RCC 7860 (cell line): ENCODE measurements at regions not wholly inside any gene's neighbourhood (a gene's known extent, or its start where the extent isn't known, plus 50 kb on each side); places are given as distances from the start of the nearest gene placed in this dataset.
"Not testable (repeated sequence)": the region's sequence is repeated elsewhere in the genome, so short reads cannot be mapped to it uniquely, and the experiment has no call there.

Experiments
- DNase-seq: peaks from one replicate; pipeline ENCODE4 v3.0.0-alpha.2; 2015; ENCODE audit warnings: low spot score
- FAIRE-seq: peaks from 2 replicates; lab custom pipeline; 2012; peaks lifted over from hg19 to GRCh38; lab: Jason Lieb, UNC

DNA sequence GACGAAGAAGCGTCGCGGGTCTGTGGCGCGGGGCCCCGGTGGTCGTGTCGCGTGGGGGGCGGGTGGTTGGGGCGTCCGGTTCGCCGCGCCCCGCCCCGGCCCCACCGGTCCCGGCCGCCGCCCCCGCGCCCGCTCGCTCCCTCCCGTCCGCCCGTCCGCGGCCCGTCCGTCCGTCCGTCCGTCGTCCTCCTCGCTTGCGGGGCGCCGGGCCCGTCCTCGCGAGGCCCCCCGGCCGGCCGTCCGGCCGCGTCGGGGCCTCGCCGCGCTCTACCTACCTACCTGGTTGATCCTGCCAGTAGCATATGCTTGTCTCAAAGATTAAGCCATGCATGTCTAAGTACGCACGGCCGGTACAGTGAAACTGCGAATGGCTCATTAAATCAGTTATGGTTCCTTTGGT is 1533.5 kb upstream of the TPTE start:
- FAIRE-seq, DNase-seq: not testable (repeated sequence)

DNA sequence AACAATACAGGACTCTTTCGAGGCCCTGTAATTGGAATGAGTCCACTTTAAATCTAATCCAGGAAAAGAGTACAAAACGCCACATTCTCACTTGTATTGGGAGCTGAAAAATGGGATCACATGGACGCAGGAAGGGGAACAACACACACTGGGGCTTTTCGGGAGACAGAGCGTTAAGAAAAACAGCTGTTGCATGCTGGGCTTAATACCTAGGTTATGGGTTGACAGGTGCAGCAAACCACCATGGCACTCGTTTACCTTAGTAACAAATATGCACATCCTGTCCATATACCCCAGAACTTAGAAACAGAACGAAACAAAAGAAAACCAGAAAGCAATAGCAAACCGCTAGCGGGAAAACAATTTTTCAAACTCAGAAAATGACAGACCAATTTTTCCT is 1532.7 kb upstream of the TPTE start:
- no peak for FAIRE-seq
- peak; percentile 2 for DNase-seq

- FAIRE-seq (no peak), DNase-seq (peak; percentile 3)
Observed at GRCh38 chr21:8989261-8989711, 1532.1 kb upstream of the TPTE start.

DNA sequence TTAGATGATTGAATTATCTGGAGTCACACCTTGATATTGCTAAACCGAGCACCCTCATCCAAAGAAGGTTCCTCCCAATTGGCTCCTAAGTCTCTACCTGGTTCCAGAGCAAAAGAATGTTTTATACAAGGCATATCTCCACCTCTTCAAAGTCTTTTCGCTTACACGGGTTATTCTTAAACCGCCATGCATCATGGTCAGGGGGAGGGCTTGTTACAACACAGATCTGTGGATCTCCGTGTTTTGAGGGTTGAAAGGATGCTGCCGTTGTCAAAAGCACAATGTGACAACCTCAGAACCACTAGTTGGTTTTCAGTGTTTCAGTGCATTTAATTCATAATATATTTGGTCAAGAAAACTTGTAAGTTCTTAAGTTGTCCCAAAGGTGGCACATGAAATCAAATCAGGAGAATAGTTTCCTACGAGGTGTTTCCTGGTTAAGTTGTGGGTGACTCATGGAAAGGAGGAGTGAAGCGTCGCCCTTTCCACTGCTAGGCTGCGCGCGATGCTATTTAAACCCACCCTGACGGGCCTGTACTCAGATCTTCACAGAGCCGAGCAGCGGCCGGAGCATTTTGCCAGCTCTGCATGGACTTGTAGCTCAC is 1531.6 kb upstream of the TPTE start:
- DNase-seq (peak; percentile 3), FAIRE-seq (no peak)

DNA sequence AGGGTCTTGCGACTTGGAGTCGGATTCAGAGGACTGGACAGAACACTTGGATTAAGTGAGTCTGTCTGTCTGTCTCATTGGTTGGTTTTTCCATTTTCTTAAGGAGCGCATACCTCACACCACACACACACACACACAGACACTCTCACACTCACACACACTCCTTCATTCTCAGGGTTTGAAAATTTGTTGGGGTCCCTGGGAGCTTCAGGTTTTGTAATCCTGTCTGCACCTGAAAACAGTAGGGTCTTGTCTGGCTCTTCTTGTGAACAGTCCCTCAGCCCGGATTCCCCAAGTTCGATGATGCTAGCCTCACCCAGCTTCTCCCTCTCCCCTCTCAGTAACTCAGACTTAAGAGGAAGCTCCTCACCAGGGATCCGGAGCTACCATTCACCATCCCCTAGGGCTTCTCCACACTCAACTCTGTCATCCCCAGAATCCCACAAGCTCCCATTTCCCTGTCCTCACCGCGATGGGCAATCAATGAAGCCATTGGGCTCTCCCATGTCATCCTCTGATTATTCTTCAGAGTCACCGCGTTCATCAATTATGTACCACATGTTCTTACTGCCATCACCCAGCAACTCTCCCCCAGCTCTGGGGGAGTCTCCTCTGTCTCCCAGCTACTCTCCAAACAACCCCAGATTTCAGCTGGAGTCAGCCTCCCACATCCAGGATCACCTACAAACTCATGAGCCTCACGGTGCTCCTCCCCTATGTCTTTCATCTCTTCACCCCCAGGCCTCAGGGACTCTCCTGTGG is 1530.9 kb upstream of the TPTE start:
- no peak for FAIRE-seq

DNA sequence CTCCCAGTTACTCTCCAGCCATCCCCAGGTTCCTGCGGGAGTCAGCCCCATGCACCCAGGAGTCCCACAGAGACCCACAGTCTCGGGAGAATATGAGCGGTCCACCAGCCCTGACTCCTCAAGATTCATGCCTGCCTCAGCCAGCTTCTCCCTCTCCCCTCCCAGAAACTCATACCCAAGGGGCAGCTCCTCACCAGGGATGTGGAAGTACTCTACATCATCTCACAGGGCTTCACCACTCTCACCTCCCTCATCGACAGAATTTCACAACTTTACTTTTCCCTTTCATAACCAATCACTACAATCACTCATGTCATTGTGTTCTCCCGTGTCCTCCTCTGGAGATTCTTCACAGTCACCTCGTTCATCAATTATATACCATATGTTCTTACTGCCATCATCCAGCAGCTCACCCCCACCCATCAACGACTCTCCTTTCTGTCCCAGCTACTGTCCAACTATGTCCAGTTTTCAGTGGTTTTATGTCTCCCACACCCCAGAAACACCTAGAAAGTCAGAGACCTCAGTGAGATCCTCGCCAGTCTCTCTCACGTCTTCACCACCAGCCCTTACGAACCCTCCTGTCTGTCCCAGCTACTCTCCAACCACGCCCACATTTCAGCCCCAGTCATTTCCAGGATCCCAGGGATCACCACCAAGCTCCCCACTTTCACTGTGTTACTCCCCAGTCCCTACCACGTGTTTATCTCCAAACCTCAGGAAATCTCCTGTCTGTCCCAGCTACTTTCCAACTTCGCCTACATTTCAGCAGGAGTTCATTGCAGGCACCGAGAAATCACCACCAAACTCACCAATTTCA is 1530.1 kb upstream of the TPTE start:
- FAIRE-seq = no peak
- peak; percentile 3 for DNase-seq

More for the DNA sequence above, 1530.9 kb upstream of the TPTE start:
- no peak for DNase-seq

DNA sequence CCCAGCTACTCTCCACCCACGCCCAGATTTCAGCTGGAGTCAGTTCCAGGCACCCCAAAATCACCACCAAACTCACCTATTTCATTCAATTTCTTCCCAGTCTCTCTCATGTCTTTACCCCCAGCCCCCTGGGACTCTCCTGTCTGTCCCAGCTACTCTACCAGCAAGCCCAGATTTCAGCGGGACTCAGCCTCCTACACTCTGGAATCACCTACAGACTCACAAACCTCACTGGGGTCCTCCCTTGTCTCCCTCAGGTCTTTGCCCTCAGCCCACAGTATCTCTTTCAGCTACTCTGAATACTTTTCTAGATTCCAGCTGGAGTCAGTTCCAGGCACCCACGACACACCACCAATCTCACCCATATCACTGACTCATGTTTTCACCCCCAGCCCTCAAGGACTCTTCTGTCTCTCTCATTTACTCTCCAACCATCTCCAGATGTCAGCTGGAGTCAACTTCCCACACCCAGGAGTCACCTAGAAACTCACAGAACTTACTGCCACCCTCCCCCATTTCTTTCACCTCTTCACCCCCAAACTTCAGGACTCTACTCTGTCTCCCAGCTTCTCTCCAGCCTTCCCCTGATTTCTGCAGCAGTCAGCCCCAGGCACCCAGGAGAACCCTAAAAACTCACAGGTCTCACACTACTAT is 1529.3 kb upstream of the TPTE start:
- FAIRE-seq (no peak), DNase-seq (peak; percentile 3)

- FAIRE-seq = no peak
- DNase-seq = peak; percentile 3
Observed at GRCh38 chr21:8992731-8993174, 1528.6 kb upstream of the TPTE start.

GRCh38 chr21:8993284-8993942 is 1528.0 kb upstream of the TPTE start:
- peak; percentile 17 for DNase-seq
- no peak for FAIRE-seq

- no peak for FAIRE-seq
- peak; percentile 4 for DNase-seq
Observed at GRCh38 chr21:8993943-8994639, 1527.3 kb upstream of the TPTE start.

DNA sequence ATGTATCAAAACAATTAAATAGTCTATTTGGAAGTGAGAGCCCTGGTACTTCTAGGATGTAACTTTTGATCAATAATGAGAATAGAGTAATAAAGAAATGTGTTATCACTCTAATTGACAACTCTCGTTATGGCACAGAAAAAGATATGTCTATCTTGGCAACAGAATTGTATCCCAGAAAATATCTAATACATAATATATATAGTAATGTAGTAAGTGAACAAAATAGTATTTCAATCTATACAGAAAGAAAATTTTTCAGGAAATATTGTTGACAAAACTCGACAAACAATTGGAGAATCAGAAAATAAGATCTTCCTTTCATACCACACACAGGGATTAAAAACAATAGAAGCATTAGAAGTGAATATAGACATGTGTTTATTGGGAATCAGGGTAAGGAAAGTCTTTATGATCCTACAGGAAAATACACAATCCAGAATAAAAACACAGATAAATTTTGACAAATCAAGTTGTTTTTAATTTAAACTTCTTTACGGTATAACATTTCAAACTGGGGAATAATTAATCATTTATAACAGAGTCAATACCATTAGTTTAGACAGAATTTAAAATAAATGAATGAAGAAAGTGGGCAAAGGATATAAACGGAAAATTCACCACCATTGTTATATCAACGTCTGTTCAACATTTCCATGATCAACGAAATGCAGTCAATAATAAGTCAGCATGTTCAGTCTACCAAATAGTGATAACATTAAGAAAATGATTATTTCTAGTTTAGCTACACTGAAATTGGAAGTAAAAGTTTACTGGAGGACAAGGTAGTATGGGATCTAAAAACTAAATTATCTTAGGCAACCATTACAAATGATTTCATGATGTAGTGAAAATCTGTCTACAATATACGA is 1526.5 kb upstream of the TPTE start:
- DNase-seq = peak; percentile 27
- no peak for FAIRE-seq

- FAIRE-seq, DNase-seq: not testable (repeated sequence)
Observed at GRCh38 chr21:8996487-8996968, 1524.9 kb upstream of the TPTE start.

DNA sequence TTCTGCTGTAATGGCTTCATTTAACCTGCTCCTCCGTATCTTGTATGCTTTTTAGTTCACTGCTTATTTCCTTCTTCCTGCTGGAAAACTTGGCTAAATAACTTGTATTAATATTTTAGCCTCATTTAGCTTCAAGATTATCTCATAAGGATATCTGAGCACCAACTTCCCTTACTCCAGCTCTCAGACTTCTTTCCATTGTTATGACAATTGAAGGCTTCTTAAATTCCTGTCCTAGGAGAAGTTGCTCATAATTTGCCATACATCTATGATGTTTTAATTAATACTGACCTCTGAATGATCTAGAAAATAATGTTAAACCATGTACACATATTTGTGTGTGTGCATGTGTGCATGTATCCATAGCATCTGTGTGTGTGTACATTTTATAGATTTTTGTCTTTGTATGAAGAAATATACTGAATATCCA is 1524.4 kb upstream of the TPTE start:
- FAIRE-seq = no peak
- peak; percentile 3 for DNase-seq

DNA sequence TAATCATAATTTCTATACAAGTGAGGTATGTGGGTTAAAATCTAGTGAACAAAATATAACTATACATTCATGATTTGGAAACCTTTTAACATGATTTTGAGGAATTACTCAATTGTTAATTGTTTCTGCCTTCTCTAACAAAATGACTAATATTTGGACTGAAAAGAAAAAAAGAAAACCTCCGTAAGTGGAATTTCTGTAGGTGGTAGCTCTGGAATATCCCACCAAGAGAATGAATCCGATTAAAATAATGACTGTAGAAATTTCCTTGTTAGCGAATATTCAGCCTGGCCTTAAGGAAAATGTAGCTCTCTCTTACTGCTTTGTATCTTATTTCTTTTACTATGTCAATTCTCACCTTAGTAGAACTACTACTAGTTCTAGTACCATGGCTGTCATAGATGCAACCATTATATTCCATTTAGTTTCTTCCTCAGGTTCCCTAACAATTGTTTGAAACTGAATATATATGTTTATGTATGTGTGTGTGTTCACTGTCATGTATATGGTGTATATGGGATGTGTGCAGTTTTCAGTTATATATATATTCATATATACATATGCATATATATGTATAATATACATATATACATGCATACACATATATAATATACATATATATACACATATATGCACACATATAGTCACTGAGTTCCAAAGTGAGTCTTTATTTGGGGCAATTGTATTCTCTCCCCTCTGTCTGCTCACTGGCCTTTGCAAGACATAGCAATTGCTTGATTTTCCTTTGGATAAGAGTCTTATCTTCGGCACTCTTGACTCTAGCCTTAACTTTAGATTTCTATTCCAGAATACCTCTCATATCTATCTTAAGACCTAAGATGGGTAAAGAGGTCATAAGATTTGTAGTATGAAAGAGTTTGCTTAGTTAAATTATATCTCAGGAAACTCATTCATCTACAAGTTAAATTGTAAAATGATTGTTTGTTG is 1523.7 kb upstream of the TPTE start:
- not testable (repeated sequence) for FAIRE-seq
- peak; percentile 4 for DNase-seq

DNA sequence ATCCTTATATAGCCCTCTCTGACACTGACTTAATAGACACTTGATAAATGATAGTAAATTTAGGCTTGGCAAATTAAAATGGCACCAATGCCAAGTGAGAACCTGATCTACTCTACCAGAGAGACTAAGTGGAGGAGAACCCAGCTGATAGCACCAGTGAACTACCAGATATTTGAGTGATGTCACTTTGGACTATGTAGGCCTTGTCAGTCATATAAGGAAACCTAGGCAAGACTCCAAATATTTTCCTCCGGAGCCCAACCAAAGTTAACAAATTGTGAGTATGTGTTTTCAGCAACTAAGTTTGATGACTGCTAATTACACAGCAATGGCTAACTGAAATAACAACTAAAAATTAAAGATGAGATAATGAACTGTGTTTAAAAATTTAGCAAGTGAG is 1522.9 kb upstream of the TPTE start:
- peak; percentile 2 for DNase-seq
- not testable (repeated sequence) for FAIRE-seq

DNA sequence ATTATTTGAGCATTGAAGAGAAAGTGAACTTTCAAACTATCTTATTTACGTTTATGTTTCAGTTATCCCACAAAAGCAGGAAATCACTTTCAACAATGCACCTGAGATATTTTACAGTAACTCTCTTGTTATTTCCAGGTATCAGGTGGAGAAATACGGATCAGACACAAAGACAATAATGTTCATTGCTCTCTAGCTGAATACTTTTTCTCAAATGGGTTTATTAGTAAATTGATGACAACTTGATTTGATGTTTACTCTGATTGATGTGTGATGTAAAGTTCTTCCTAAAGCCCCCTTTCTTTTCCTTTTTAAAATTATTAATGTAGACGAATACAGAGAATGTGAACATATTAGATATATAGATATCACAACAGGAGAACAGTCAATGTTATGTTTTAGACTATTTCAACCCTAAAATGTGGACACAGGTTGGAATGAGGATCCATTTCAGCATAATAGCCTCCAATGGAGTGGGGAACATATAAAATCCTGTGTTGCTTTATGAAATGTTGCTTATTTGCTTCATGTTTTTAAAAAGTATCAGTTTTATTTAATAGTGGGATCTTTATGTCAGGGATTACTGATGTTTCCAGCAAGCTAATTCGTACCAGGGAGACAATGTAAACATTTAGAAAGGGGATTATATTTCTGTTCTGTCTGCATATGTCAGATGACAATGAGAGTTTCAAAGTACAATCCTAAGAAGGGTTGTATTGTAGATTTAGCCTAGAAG is 1522.3 kb upstream of the TPTE start:
- FAIRE-seq (no peak), DNase-seq (peak; percentile 11)

DNA sequence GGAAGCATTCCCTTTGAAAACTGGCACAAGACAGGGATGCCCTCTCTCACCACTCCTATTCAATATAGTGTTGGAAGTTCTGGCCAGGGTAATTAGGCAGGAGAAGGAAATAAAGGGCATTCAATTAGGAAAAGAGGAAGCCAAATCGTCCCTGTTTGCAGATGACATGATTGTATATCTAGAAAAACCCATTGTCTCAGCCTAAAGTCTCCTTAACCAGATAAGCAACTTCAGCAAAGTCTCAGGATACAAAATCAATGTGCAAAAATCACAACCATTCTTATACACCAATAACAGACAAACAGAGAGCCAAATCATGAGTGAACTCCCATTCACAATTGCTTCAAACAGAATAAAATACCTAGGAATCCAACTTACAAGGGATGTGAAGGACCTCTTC is 1521.3 kb upstream of the TPTE start:
- FAIRE-seq, DNase-seq: not testable (repeated sequence)
